IMR-90 (cell line): ENCODE measurements at regions not wholly inside any gene's neighbourhood (a gene's known extent, or its start where the extent isn't known, plus 50 kb on each side); places are given as distances from the start of the nearest gene placed in this dataset.

ENCODE experiments used
- ATAC-seq: fragments of 200-7000 bp; cut with Tn5 transposase; 2 replicates; pipeline ENCODE4 v1.9.1; 2020; ENCODE audit warnings: low read depth, mild to moderate bottlenecking, moderate library complexity
- BruUV-seq: library from RNA; stranded (reverse); fragments of 400-500 nt; replicated peaks from 2 replicates; lab custom pipeline; 2021; lab: Mats Ljungman, UMichigan
- CTCF ChIA-PET: fragments of 300-600 bp; formaldehyde crosslinking; extraction: SDS; loops from one replicate; lab custom pipeline; 2021; ENCODE audit warnings: antibody characterized with exemption; lab: Yijun Ruan, JAX
- POLR2A ChIA-PET: fragments of 300-600 bp; sonication (Branson Sonifier 250); formaldehyde crosslinking; loops from one replicate; lab custom pipeline; 2022; ENCODE audit warnings: antibody characterized with exemption; ENCODE audit not compliant: unreplicated experiment; lab: Charles Lee
- DNase-seq: peaks from one replicate; pipeline ENCODE4 v3.0.0; 2013
- H2AFZ ChIP-seq: replicated peaks from 2 replicates; pipeline ENCODE3; 2013; ENCODE audit warnings: low read length, mild to moderate bottlenecking; ENCODE audit not compliant: poor library complexity
- H2AK5ac ChIP-seq: 2 replicates; pipeline ENCODE4 v1.6.1; 2013; ENCODE audit warnings: low read depth, low read length, inconsistent platforms
- H2AK9ac ChIP-seq: replicated peaks from 2 replicates; pipeline ENCODE3; 2013; ENCODE audit warnings: mild to moderate bottlenecking, low read depth, low read length, moderate library complexity; ENCODE audit not compliant: poor library complexity
- H2BK120ac ChIP-seq: 2 replicates; pipeline ENCODE4 v1.6.1; 2013; ENCODE audit warnings: low read depth, low read length, inconsistent platforms
- H2BK15ac ChIP-seq: 3 replicates; pipeline ENCODE4 v1.6.1; 2013; ENCODE audit warnings: low read depth, low read length, inconsistent platforms
- H2BK20ac ChIP-seq: 2 replicates; pipeline ENCODE4 v1.6.1; 2013; ENCODE audit warnings: low read depth, mild to moderate bottlenecking, inconsistent platforms, low read length, moderate library complexity
- H2BK5ac ChIP-seq: 2 replicates; pipeline ENCODE4 v1.6.1; 2013; ENCODE audit warnings: mild to moderate bottlenecking, low read depth, low read length, inconsistent platforms; ENCODE audit not compliant: poor library complexity, severe bottlenecking
- H3K14ac ChIP-seq: replicated peaks from 2 replicates; pipeline ENCODE4 v1.6.1; 2013; ENCODE audit warnings: low read depth, low read length, inconsistent platforms
- H3K18ac ChIP-seq: 2 replicates; pipeline ENCODE4 v1.6.1; 2013; ENCODE audit warnings: low read depth, low read length, control low read depth
- H3K23ac ChIP-seq: 2 replicates; pipeline ENCODE4 v1.6.1; 2013; ENCODE audit warnings: low read depth, low read length, inconsistent platforms
- H3K27ac ChIP-seq: 2 replicates; pipeline ENCODE4 v1.5.1; 2013; ENCODE audit warnings: mild to moderate bottlenecking, control low read depth, low read length; ENCODE audit not compliant: insufficient read depth
- H3K27me3 ChIP-seq: 2 replicates; pipeline ENCODE4 v1.6.1; 2013; ENCODE audit warnings: low read length; ENCODE audit not compliant: control insufficient read depth, insufficient read depth
- H3K36me3 ChIP-seq: 2 replicates; pipeline ENCODE4 v1.6.1; 2013; ENCODE audit warnings: low read length, mixed read lengths; ENCODE audit not compliant: control insufficient read depth, insufficient read depth
- H3K4ac ChIP-seq: 2 replicates; pipeline ENCODE4 v1.6.1; 2013; ENCODE audit warnings: low read depth, low read length, inconsistent platforms
- H3K4me1 ChIP-seq: 2 replicates; pipeline ENCODE4 v1.6.1; 2013; ENCODE audit warnings: low read length, mixed read lengths; ENCODE audit not compliant: control insufficient read depth, insufficient read depth
- H3K4me2 ChIP-seq: 2 replicates; pipeline ENCODE4 v1.6.1; 2013; ENCODE audit warnings: low read depth, mild to moderate bottlenecking, control low read depth, low read length, moderate library complexity
- H3K4me3 ChIP-seq: 2 replicates; pipeline ENCODE4 v1.5.1; 2013; ENCODE audit warnings: low read depth, mild to moderate bottlenecking, control low read depth, low read length, moderate library complexity; ENCODE audit not compliant: insufficient read depth
- H3K56ac ChIP-seq: 2 replicates; pipeline ENCODE4 v1.6.1; 2013; ENCODE audit warnings: low read length, inconsistent platforms; ENCODE audit not compliant: insufficient read depth; ENCODE audit errors: extremely low read depth
- H3K79me1 ChIP-seq, 2 experiments: 2 replicates each; pipeline ENCODE4 v1.6.1; 2013; ENCODE audit warnings: low read length in 2 of 2, inconsistent platforms in 1 of 2, low read depth in 1 of 2
- H3K9ac ChIP-seq: 2 replicates; pipeline ENCODE4 v1.6.1; 2013; ENCODE audit warnings: low read depth, low read length, control low read depth
- H3K9me1 ChIP-seq: 2 replicates; pipeline ENCODE4 v1.6.1; 2013; ENCODE audit warnings: low read length, inconsistent platforms; ENCODE audit not compliant: insufficient read depth
- H3K9me3 ChIP-seq: 2 replicates; pipeline ENCODE4 v1.6.1; 2013; ENCODE audit warnings: low read length; ENCODE audit not compliant: control insufficient read depth, insufficient read depth
- H4K20me1 ChIP-seq: 2 replicates; pipeline ENCODE4 v1.6.1; 2013; ENCODE audit warnings: low read length, inconsistent platforms; ENCODE audit not compliant: insufficient read depth
- H4K5ac ChIP-seq: 2 replicates; pipeline ENCODE4 v1.6.1; 2013; ENCODE audit warnings: mild to moderate bottlenecking, low read depth, low read length, control low read depth
- H4K8ac ChIP-seq, 2 experiments: 2 replicates each; pipeline ENCODE4 v1.6.1; 2013; ENCODE audit warnings: low read depth in 2 of 2, low read length in 2 of 2, control low read depth in 1 of 2, inconsistent platforms in 1 of 2
- H4K91ac ChIP-seq: 2 replicates; pipeline ENCODE4 v1.6.1; 2013; ENCODE audit warnings: low read depth, low read length, inconsistent platforms; ENCODE audit not compliant: insufficient read depth
- BHLHE40 ChIP-seq: fragments of 150-350 bp; IDR thresholded peaks from 2 replicates; pipeline ENCODE4 v1.6.1; 2016; ENCODE audit warnings: mild to moderate bottlenecking, low read depth, low read length
- CEBPB ChIP-seq: IDR thresholded peaks from 2 replicates; pipeline ENCODE4 v1.6.1; 2012; ENCODE audit warnings: low read depth, low read length, improper control_type of control experiment
- CHD1 ChIP-seq: IDR thresholded peaks from 2 replicates; pipeline ENCODE4 v1.6.1; 2012; ENCODE audit warnings: low read depth, low read length, improper control_type of control experiment
- FOS ChIP-seq: fragments of 150-350 bp; IDR thresholded peaks from 2 replicates; pipeline ENCODE4 v1.6.1; 2016; ENCODE audit warnings: low read depth, low read length
- MAFK ChIP-seq: IDR thresholded peaks from 2 replicates; pipeline ENCODE4 v1.6.1; 2012; ENCODE audit warnings: low read depth, low read length, improper control_type of control experiment
- MAZ ChIP-seq: IDR thresholded peaks from 2 replicates; pipeline ENCODE4 v1.6.1; 2012; ENCODE audit warnings: low read depth, mild to moderate bottlenecking, low read length, improper control_type of control experiment, moderate library complexity, borderline replicate concordance
- MXI1 ChIP-seq: IDR thresholded peaks from 2 replicates; pipeline ENCODE4 v1.6.1; 2012; ENCODE audit warnings: low read depth, mild to moderate bottlenecking, low read length, moderate library complexity, borderline replicate concordance
- NFE2L2 ChIP-seq: fragments of 150-350 bp; IDR thresholded peaks from 2 replicates; pipeline ENCODE4 v1.6.1; 2016; ENCODE audit warnings: low read depth, mild to moderate bottlenecking, low read length
- POLR2A ChIP-seq: IDR thresholded peaks from 2 replicates; pipeline ENCODE4 v1.6.1; 2012; ENCODE audit warnings: mild to moderate bottlenecking, low read depth, low read length
- RAD21 ChIP-seq: IDR thresholded peaks from 2 replicates; pipeline ENCODE4 v1.6.1; 2012; ENCODE audit warnings: low read length, improper control_type of control experiment
- RCOR1 ChIP-seq: IDR thresholded peaks from 2 replicates; pipeline ENCODE4 v1.6.1; 2012; ENCODE audit warnings: mild to moderate bottlenecking, low read length, improper control_type of control experiment; ENCODE audit not compliant: insufficient replicate concordance
- RFX5 ChIP-seq: IDR thresholded peaks from 2 replicates; pipeline ENCODE4 v1.8.0; 2012; ENCODE audit warnings: low read depth, mild to moderate bottlenecking, low read length, moderate library complexity
- SMC3 ChIP-seq: fragments of 150-350 bp; IDR thresholded peaks from 2 replicates; pipeline ENCODE4 v1.6.1; 2016; ENCODE audit warnings: low read depth, mild to moderate bottlenecking, antibody characterized with exemption, low read length, moderate library complexity
- WGBS, 2 experiments: methylation state at CpG; one replicate each; pipeline versions ENCODE4 v1.1.5 to v1.1.7; 2013; ENCODE audit warnings: missing lambda C conversion rate in 2 of 2; ENCODE audit not compliant: insufficient read length in 1 of 2; ENCODE audit errors: extremely low coverage in 2 of 2; 5-methylcytosine and 5-hydroxymethylcytosine counted together
- dilution Hi-C: fragments of 300-500 bp; cut with HindIII; formaldehyde crosslinking; loops from one replicate; pipeline ENCODE4 v1.14.3; 2018; ENCODE audit warnings: low sequenced_read_pairs; ENCODE audit not compliant: unreplicated experiment
- in situ Hi-C: fragments of 300-500 bp; cut with MboI; formaldehyde crosslinking; loops from 3 replicates; pipeline ENCODE4 v1.14.3; 2019; ENCODE audit warnings: low sequenced_read_pairs, inconsistent platforms, mixed read lengths
- intact Hi-C: fragments of 100-400 bp; cut with micrococcal nuclease; formaldehyde crosslinking; loops from 2 replicates; pipeline ENCODE4 v1.10.0; 2022
- TF ChIP-seq, protein P1 (sequence below): fragments of 150-350 bp; IDR thresholded peaks from 2 replicates; pipeline ENCODE4 v1.6.1; 2017; ENCODE audit warnings: mild to moderate bottlenecking, antibody characterized with exemption, low read length, low read depth
- TF ChIP-seq, protein P2 (sequence below): conservative IDR thresholded peaks from 2 replicates; pipeline ENCODE4 v1.5.1; 2012; ENCODE audit warnings: mild to moderate bottlenecking, low read depth, low read length, improper control_type of control experiment
- TF ChIP-seq, protein P3 (sequence below): fragments of 150-350 bp; IDR thresholded peaks from 2 replicates; pipeline ENCODE4 v1.6.1; 2016; ENCODE audit warnings: low read depth, mild to moderate bottlenecking, low read length, moderate library complexity, borderline replicate concordance

DNA sequence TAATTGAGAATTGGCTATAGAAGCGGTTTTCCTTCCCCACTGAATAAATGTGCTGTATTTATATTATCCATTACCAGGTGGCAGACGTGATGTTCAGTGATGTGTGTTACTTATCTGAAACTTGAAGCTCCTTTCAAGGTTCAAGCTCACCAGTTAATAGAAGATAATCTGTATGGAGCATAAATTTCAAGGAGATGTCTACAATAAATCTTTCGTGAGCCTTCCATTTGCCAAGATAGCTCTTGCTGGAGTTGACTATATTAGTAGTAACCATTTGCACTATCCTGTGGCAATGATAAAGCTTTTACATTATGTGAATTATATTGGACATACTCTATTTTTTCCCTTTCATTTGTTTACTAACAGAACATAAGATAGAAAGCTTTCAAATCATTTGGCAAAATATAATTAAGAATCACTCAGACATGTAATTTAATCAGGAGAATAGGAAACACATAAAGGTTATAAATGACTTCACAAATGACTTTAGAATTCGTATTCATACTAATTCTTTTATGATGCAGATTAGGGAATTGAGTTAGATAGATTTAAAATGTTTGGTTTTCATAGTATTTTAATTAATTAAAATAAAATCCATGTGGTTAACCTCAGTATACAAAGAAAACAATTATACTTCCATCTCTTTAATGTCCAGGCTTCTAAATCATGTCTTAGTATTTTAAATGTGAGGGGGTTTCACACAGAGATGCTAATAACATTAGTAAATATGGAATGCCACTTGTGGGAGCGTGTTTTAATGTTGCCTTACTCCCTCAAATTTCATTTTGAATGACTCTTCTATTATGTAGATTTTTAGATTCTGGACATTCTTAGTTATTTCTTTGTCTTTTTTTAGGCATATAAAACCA, 664.4 kb upstream of the CDH8 start:
- no peak overlapping the region for H3K56ac ChIP-seq

More for the DNA sequence above, 664.4 kb upstream of the CDH8 start:
- WGBS, 2 experiments = no CpG with 5 or more reads among the region's 5 CpGs
- no peak overlapping the region for H2BK120ac ChIP-seq
- TF ChIP-seq CEBPB = no peak
- no peak for TF ChIP-seq NFE2L2
- no peak for TF ChIP-seq MAZ
- TF ChIP-seq RAD21 = no peak
- no peak for TF ChIP-seq MAFK
- no peak for TF ChIP-seq BHLHE40
- no peak for TF ChIP-seq RCOR1
- TF ChIP-seq FOS = no peak
- no peak for TF ChIP-seq RFX5
- no peak for TF ChIP-seq CHD1
- TF ChIP-seq, protein P1, sequence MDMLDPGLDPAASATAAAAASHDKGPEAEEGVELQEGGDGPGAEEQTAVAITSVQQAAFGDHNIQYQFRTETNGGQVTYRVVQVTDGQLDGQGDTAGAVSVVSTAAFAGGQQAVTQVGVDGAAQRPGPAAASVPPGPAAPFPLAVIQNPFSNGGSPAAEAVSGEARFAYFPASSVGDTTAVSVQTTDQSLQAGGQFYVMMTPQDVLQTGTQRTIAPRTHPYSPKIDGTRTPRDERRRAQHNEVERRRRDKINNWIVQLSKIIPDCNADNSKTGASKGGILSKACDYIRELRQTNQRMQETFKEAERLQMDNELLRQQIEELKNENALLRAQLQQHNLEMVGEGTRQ = no peak
- no peak for TF ChIP-seq MXI1
- TF ChIP-seq, protein P2, sequence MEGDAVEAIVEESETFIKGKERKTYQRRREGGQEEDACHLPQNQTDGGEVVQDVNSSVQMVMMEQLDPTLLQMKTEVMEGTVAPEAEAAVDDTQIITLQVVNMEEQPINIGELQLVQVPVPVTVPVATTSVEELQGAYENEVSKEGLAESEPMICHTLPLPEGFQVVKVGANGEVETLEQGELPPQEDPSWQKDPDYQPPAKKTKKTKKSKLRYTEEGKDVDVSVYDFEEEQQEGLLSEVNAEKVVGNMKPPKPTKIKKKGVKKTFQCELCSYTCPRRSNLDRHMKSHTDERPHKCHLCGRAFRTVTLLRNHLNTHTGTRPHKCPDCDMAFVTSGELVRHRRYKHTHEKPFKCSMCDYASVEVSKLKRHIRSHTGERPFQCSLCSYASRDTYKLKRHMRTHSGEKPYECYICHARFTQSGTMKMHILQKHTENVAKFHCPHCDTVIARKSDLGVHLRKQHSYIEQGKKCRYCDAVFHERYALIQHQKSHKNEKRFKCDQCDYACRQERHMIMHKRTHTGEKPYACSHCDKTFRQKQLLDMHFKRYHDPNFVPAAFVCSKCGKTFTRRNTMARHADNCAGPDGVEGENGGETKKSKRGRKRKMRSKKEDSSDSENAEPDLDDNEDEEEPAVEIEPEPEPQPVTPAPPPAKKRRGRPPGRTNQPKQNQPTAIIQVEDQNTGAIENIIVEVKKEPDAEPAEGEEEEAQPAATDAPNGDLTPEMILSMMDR = no peak
- TF ChIP-seq SMC3 = no peak
- no peak for TF ChIP-seq POLR2A
- TF ChIP-seq, protein P3, sequence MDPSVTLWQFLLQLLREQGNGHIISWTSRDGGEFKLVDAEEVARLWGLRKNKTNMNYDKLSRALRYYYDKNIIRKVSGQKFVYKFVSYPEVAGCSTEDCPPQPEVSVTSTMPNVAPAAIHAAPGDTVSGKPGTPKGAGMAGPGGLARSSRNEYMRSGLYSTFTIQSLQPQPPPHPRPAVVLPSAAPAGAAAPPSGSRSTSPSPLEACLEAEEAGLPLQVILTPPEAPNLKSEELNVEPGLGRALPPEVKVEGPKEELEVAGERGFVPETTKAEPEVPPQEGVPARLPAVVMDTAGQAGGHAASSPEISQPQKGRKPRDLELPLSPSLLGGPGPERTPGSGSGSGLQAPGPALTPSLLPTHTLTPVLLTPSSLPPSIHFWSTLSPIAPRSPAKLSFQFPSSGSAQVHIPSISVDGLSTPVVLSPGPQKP = no peak
- H2AFZ ChIP-seq = no peak overlapping the region
- H3K23ac ChIP-seq = no peak overlapping the region
- H2AK5ac ChIP-seq = no peak overlapping the region
- H3K36me3 ChIP-seq = no peaks in the 10 kb centered on the region
- H2BK5ac ChIP-seq = no peak overlapping the region
- H3K4me1 ChIP-seq = no peaks in the 10 kb centered on the region
- no peak overlapping the region for H2AK9ac ChIP-seq
- no peak overlapping the region for H3K4ac ChIP-seq
- H3K18ac ChIP-seq = no peak overlapping the region
- no peaks in the 10 kb centered on the region for H3K27me3 ChIP-seq
- H3K14ac ChIP-seq = no peak overlapping the region
- in situ Hi-C loops (no loop called here), dilution Hi-C loops (no loop called here), intact Hi-C loops (no loop called here)
- no peak overlapping the region for H2BK15ac ChIP-seq
- no peak overlapping the region for H2BK20ac ChIP-seq
- CTCF ChIA-PET = no interaction called here
- no peaks in the 10 kb centered on the region for H3K9me1 ChIP-seq
- DNase-seq (no peak), ATAC-seq (no peak)
- H3K4me3 ChIP-seq = no peak overlapping the region
- peaks cover 12% of the 10 kb centered on the region; the same call in 1 of the 2 replicates for H3K9me3 ChIP-seq
- H3K9ac ChIP-seq = no peak overlapping the region
- no peak overlapping the region for H4K91ac ChIP-seq
- no TSS peak for BruUV-seq
- no peaks in the 10 kb centered on the region for H4K20me1 ChIP-seq
- no peaks in the 10 kb centered on the region for H3K79me1 ChIP-seq
- no peak overlapping the region for H3K4me2 ChIP-seq
- POLR2A ChIA-PET = no interaction called here
- no peak overlapping the region for H4K8ac ChIP-seq
- H3K27ac ChIP-seq = no peak overlapping the region
- H4K5ac ChIP-seq = no peak overlapping the region
